ENCODE measurements at regions not wholly inside any gene's neighbourhood (a gene's known extent, or its start where the extent isn't known, plus 50 kb on each side); places are given as distances from the start of the nearest gene placed in this dataset.
A peak's percentile ranks its signal among the peaks of the same experiment; 100 is the strongest.

GRCh38 chr2:173446722-173447121 is 92.0 kb downstream of the CDCA7 start:
- Mint-ChIP-seq H3K4me3 (no peak overlapping the region), H3K27me3 (ENCODE audit: insufficient read depth) (peaks cover 16% of the 10 kb centered on the region), H3K36me3 (ENCODE audit: low read depth) (no peaks in the 10 kb centered on the region), H3K9me3 (no peaks in the 10 kb centered on the region), H3K4me1 (ENCODE audit: low read depth) (no peaks in the 10 kb centered on the region), H3K27ac (no peak overlapping the region)
- TF ChIP-seq CTCF (IDR thresholded peaks at IDR 0.05) = no peak
- no peak for DNase-seq

GRCh38 chr2:173448938-173449471 is 94.3 kb downstream of the CDCA7 start:
- Mint-ChIP-seq H3K36me3 (ENCODE audit: low read depth) (no peaks in the 10 kb centered on the region), H3K27me3 (ENCODE audit: insufficient read depth) (peaks cover 14% of the 10 kb centered on the region), H3K9me3 (no peaks in the 10 kb centered on the region), H3K27ac (no peak overlapping the region), H3K4me3 (peak overlapping the region; percentile 74), H3K4me1 (ENCODE audit: low read depth) (no peaks in the 10 kb centered on the region)
- TF ChIP-seq CTCF (IDR thresholded peaks at IDR 0.05) = peak; percentile 72
- peak; percentile 6 for DNase-seq

- Mint-ChIP-seq H3K4me1 (ENCODE audit: low read depth) (no peaks in the 10 kb centered on the region), H3K27ac (no peak overlapping the region), H3K36me3 (ENCODE audit: low read depth) (no peaks in the 10 kb centered on the region), H3K27me3 (ENCODE audit: insufficient read depth) (peaks cover 19% of the 10 kb centered on the region), H3K9me3 (no peaks in the 10 kb centered on the region), H3K4me3 (no peak overlapping the region)
- TF ChIP-seq CTCF (IDR thresholded peaks at IDR 0.05) = no peak
- no peak for DNase-seq
Measured at GRCh38 chr2:173451118-173451517, 96.4 kb downstream of the CDCA7 start.

GRCh38 chr2:173451941-173452340 is 97.3 kb downstream of the CDCA7 start:
- Mint-ChIP-seq H3K27me3 (ENCODE audit: insufficient read depth) (peaks cover 22% of the 10 kb centered on the region), H3K4me3 (no peak overlapping the region), H3K4me1 (ENCODE audit: low read depth) (no peaks in the 10 kb centered on the region), H3K27ac (no peak overlapping the region), H3K36me3 (ENCODE audit: low read depth) (no peaks in the 10 kb centered on the region), H3K9me3 (no peaks in the 10 kb centered on the region)
- no peak for DNase-seq
- no peak for TF ChIP-seq CTCF (IDR thresholded peaks at IDR 0.05)

GRCh38 chr2:173452416-173452815 is 97.7 kb downstream of the CDCA7 start:
- H3K36me3 Mint-ChIP-seq (ENCODE audit: low read depth) = no peaks in the 10 kb centered on the region
- no peaks in the 10 kb centered on the region for H3K9me3 Mint-ChIP-seq

More at GRCh38 chr2:173452416-173452815, 97.7 kb downstream of the CDCA7 start:
- H3K27me3 Mint-ChIP-seq (ENCODE audit: insufficient read depth) = peaks cover 25% of the 10 kb centered on the region
- no peak for DNase-seq
- TF ChIP-seq CTCF (IDR thresholded peaks at IDR 0.05) = no peak
- H3K27ac Mint-ChIP-seq = no peak overlapping the region
- H3K4me3 Mint-ChIP-seq = no peak overlapping the region
- H3K4me1 Mint-ChIP-seq (ENCODE audit: low read depth) = no peaks in the 10 kb centered on the region; the same call in 1 of the 2 replicates

All from HFFc6 (cell line).